ENCODE measurements at regions not wholly inside any gene's neighbourhood (a gene's known extent, or its start where the extent isn't known, plus 50 kb on each side); places are given as distances from the start of the nearest gene placed in this dataset.
"Not testable (repeated sequence)": the region's sequence is repeated elsewhere in the genome, so short reads cannot be mapped to it uniquely, and the experiment has no call there.

DNA sequence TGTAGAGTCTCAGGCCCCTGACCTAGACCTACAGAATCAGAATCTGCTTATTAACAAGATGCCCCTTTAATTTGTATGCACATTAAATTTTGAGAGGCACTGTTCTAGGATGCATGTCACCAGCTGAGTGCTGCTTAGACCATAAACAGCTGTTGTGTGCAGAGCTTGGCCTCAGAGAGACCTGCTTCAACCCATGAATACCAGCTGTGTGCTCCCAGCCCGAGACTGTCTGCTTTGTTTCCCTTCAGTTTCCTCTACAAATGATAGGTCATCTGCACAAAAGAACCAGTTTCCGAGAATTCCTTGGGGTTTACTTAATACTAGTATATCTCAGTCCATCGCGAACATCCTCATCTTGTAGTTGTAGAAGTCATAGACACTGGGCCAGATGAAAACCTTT is 158.5 kb upstream of the PFN2 start:
- no peak for DNase-seq (ENCODE audit: low spot score)

DNA sequence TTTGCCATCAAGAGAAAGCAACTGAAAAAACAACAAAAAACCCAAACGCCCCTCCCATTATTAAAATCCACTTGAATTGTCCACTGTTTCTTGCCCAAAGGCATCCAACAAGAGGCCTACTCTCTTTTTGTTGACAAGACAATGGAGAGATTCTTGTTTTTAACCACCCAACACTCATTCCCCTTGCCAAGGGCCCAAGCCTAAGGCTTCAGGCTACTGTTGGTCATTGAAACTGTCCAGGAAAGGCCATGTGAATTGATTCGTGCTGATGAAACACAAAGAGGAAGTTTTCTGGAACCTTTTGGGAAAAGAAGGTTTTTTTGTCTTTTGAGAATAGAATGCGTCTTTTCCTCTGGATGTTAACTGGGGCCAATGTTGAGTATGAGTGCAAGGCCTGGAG is 157.4 kb upstream of the PFN2 start:
- DNase-seq (ENCODE audit: low spot score) = no peak

DNA sequence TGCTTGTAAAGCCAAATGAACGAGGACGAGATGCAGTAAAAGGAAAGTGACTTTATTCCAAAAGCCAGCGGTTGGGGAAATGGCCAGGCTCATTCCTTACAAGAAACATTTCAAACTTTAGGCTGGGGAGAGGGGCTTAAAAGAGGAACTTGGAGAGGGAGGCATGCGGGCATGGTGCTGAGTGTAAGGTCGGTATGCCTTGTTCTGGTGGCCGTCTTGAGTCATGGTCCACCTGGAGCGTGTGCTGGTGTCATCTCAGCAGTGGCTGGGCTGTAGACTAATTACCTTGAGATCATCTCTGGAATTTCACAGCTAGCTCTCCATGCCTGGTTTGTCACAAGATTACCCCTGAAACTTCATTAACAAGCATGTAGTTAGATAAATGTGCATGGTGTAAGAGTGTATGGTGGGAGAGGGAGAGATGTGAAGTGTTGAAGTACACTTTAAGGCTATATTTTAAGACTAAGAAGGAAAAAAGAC is 156.4 kb upstream of the PFN2 start:
- no peak for DNase-seq (ENCODE audit: low spot score)

DNA sequence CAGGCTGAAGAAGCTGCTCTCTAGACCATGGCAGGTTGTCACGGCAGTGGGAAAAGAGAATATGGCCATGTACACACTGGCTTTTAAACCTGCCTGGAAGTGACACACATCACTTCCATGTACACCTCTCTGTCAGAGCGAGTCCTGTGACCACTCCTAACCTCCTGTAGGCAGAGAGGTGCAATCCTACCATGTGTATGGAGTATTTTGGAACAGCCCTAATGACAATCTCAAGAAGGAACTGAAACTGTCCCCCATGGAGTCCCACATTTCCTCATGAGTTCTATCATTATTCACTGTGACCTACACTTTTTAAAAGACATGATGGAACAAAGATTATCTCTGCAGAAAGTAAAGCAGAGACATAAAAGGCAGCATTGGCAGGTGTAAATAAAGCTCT is 153.4 kb upstream of the PFN2 start:
- DNase-seq (ENCODE audit: low spot score) = no peak

DNA sequence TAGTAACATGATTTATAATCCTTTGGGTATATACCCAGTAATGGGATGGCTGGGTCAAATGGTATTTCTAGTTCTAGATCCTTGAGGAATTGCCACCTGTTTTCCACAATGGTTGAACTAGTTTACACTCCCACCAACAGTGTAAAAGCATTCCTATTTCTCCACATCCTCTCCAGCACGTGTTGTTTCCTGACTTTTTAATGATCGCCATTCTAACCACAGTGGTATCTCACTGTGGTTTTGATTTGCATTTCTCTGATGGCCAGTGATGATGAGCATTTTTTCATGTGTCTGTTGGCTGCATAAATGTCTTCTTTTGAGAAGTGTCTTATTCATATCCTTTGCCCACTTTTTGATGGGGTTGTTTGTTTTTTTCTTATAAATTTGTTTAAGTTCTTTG is 152.6 kb upstream of the PFN2 start:
- DNase-seq (ENCODE audit: low spot score) = not testable (repeated sequence)

DNA sequence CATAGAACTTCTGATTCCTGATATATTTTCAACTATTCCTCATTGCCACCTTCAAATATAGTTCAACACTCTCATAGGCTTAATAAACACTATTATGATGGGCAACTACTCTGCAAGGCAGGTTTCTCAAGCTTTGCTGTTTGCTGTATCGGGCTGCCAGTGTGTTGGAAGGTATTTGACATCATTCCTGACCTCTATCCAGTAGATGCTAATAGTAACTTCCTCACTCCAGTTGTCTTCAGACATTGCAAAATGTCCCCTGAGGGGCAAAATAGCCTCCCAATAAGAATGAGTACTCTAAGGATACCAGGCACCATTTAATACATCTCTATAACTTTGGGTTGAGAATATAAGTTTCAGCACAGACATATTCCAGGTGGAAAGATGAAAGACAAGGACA is 147.5 kb upstream of the PFN2 start:
- no peak for DNase-seq (ENCODE audit: low spot score)

DNA sequence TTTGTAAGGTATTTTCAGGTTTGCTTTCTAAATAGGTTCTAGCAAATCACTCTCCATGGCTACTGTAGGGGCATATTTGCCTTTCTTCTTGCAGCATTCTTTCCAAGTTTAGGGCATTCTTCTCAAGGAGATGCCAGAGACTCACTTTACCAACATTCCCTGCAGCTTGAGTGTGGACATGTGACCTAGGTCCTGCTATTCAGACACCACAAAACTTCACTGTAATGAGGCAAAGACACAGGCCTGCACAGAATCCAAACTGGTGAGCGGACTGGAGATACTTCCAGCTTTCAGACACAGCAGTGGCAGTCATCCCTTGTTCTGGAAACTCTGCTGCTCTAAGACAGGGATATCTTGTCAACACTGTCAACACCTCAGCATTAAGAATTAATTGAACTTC is 146.4 kb upstream of the PFN2 start:
- no peak for DNase-seq (ENCODE audit: low spot score)

DNA sequence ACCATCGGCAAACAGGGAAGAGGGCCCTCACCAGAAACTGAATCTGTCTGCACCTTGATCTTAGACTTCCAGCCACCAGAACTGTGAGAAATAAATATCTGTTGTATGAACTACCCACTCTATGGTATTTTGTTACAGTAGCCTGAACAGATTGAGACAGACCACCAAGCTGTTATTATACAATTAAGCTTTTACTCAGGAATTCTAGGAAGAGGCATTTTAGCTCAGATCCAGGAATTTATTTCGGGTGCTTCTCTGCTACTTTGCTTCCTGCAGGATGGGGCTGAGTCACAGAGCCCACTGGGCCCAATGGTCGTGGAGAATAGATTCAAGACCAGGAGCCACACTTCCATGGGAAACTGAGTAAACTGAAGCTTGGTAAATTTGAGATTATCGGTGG is 145.5 kb upstream of the PFN2 start:
- no peak for DNase-seq (ENCODE audit: low spot score)

DNA sequence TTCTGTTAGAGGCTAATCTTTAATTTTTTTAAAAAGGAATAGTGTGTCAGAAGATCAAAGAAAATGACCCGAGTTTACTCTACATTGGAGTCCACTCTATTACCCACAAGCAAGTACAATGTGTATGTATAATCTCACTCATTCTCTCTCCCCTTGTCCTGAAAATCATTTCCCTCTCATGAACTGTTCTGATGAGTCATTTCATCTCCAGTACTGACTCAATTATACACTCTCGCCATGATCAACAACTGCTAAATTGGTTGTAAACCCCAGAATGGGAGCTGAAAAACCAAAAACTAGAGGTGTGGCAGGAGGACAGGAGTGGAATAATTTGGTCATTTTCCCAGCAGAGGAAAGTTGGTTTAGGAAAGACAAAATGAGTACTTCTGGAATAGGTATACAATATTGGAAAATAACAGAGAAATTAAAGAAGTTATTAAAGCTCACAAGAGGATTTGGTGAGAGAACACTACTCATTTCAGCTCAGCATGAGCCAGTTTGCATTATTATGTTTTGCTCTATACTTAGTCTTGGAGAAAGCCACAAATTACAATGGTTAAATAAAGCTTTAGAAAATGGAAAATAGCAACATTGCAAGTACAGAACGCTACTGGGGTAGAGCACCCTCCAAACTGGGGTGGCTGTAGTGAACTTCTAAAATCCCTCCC is 144.3 kb upstream of the PFN2 start:
- no peak for DNase-seq (ENCODE audit: low spot score)

DNA sequence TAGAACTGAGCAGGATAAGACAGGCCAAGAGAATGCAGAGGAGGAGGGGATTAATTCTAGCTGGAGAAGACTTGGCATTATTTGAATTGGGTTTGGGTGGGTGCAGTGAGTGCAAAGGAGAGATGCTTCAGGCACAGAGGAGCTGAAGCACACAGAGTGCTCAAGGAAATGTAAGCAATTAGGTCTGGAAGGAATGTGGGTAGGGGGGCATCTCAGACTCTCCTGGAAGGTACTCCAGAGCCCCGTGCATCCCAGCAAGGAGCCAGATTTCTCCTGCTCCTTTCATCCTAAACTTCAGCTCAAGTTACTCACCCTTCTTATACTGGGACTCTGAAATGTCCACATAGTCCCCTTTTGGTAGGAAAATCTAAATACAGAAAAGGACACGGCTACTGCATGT is 143.6 kb upstream of the PFN2 start:
- DNase-seq (ENCODE audit: low spot score) = no peak

DNA sequence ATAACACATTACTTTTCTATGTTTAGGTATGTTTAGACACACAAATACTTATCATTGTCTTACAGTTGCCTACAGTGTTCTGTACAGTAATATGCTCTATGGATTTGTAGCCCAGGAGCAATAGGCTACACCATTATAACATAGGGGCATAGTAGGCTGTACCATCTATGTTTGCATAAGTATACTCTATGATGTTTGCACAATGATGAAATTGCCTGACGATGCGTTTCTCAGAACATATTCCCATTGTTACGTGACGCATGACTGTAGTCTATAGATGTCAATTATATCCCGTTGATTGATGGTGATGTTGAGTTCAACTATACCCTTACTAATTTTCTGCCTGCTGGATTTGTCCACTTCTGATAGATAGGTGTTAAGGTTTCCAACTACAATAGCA is 139.4 kb upstream of the PFN2 start:
- no peak for DNase-seq (ENCODE audit: low spot score)

DNA sequence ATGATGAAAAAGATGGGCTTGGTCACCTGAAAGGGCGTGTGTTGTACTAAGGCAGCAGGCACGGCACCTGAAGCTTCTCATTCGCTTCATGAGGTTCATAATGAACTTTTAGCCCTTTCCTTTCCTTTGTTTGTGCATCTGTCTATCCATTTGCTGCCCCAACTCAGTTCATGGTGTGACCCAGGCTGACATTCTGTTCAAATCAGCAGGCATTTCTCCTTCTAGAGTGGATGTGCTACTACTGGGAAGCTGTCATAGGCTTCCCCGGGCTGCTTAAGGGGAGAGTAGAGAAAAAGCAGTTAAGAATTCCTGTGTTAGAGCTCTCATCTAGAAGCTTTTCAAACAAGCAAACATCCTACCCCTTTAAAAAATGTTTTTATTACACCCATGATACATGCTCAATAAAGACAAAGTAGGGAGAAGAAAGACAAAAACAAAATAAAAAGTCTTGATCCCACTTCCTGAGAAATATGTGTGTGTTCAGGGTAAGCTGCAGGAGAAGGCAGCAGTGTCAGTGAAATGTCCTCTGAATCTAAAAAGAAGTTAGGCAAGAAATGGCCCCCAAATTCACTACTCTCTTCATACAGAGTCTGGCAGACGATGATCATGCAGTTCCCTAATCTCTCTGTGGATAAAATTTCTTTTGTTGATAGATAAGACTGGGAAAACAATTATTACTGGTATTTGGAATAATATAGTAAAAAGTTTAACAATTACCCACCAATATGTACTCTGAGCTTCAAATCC is 136.9 kb upstream of the PFN2 start:
- no peak for DNase-seq (ENCODE audit: low spot score)

DNA sequence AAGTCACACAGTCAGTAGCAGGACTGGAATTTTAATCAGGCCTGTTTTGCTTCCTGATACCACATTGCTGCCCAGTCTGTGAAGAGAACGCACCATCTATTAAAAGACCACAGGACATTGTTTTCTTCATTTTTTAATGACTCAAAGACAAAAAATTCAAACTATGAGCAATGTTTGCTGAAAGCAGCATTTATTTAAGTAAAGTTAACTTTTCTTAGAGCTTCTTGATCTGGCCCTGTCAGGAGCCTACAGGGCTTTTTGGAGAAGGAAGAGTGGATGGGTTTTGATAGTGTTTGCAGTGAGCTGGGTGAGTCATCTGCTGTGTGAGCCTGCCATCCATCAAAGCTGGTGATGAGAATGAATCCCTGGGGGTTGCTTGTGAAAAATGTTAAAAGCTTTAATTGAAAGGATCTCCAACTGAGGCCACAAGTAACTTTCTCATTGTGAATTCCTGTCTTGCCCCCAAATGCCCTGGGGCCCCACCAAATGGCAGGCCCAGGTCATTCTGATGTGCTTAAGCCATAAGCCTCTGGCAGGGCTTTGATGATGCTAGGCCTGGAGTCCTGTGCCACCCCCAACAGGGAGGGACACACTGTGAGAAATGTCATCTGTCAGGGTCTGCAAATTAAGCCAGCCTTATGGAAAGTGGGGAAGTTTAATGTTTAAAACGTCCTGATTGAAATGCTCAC is 136.2 kb upstream of the PFN2 start:
- no peak for DNase-seq (ENCODE audit: low spot score)

DNA sequence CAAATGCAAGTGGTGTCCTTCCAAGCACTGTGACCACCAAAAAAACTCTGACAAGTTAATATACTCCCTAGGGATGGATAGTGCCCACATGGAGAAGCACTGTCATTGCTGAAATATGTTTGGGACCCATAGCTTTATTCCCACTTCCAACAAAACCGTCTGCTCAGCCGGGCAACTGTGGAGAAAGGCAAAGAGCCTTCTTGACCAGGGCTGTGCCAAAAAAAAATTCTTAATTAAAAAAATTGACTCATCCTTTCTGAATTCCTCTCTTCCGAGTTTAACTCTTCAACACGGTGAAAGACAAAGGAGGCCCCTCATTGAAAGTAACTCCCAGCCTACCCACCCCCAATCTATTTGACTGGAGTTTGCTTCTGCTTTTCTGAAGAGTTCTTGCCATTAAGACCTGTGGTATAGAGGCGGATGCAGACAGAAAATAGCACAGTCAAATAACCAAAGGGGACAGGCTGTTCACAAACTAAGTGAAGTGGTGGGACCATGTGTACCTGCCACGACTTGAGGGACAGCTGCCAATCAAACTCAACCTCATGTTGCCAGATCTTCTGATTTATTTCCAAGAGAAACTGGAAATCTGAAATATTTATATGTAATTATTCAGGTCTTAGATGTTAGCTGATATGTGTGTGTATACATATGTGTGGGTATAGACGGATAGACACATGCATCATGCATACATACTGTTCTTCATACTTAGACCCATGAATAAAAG is 135.4 kb upstream of the PFN2 start:
- no peak for DNase-seq (ENCODE audit: low spot score)

DNA sequence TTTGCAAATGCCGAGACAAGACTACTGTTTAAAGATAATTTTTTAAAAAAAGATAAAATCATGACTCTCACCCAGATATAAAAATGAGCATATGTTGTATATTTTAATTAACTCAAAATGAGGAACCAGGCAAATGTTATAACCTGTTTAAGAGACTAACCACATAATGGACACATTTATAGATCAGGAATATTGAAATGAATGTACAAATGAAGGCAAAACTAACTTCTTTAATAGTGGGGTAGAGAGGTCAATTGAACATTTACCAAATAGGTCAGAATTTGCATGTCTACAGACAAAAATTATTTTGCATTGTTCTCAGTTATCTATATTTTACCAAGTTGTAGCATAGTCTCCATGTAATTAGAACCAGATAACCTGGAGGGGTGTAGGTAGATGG is 134.3 kb upstream of the PFN2 start:
- no peak for DNase-seq (ENCODE audit: low spot score)

DNA sequence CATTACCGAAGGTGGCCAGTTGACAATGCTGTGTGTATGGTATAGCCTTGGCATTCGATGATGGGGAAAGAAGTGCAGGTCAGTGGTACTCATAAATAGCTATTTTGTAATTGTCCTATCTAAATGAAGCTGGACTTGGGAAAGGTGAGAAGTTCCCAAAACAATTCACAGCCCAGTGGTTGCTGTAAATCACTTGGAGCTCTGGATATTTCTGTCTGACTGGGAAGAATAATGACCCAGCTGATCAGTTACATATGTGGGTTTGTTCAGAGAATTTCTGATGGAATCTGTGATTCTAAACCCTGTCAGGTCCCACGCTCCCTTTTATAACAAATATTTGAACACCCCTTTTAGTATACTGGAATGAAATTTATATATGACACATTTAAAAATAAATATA is 133.9 kb upstream of the PFN2 start:
- DNase-seq (ENCODE audit: low spot score) = no peak

DNA sequence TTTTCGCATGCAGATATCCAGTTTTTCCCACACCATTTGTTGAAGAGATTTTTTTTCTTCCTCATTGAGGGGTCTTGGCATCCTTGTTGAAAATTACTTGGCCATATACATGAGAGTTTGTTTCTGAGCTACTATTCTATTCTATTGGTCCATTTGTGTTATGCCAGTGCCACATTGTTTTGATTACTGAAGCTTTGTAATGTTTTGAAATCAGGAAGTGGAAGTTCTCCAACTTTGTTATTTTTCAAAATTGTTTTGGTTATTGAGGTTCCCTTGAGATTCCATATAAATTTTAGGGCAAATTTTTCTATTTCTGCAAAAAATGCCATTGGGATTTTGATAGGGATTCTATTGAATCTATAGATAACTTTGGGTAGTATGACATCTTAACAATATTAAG is 130.3 kb upstream of the PFN2 start:
- DNase-seq (ENCODE audit: low spot score) = no peak

DNA sequence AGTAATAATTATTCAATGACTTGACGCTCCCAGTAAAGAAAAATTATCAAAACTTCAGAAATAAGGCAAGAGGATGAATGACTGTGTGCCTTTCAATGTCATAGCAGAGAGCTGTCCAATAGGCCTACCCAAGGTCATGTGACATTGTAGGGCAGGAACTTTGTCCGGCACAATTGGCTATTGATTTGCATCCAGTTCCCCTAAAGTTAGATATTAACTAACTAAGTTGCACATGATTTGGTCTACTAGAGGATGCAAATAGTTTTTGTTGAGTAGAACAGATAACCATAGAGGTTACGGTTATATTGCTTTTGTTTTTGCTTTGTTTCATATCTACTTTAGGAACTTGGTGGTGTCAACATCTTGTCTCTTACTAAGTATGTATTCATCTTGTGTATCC is 127.9 kb upstream of the PFN2 start:
- no peak for DNase-seq (ENCODE audit: low spot score)

DNA sequence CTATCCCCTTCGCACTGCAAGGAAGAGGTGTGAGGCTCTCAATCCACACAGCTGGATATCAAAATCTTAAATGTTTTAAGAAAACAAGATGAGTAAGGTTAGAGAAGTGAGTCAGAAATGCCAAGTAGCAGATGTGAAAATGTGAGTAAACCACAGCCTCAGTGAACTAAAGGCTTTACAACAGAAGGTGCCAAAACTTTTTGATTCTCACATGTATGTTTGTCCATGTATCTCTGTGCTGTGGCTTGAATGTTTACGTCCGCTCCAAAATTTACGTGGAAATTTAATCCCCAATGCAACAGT is 126.8 kb upstream of the PFN2 start:
- DNase-seq (ENCODE audit: low spot score) = no peak

DNA sequence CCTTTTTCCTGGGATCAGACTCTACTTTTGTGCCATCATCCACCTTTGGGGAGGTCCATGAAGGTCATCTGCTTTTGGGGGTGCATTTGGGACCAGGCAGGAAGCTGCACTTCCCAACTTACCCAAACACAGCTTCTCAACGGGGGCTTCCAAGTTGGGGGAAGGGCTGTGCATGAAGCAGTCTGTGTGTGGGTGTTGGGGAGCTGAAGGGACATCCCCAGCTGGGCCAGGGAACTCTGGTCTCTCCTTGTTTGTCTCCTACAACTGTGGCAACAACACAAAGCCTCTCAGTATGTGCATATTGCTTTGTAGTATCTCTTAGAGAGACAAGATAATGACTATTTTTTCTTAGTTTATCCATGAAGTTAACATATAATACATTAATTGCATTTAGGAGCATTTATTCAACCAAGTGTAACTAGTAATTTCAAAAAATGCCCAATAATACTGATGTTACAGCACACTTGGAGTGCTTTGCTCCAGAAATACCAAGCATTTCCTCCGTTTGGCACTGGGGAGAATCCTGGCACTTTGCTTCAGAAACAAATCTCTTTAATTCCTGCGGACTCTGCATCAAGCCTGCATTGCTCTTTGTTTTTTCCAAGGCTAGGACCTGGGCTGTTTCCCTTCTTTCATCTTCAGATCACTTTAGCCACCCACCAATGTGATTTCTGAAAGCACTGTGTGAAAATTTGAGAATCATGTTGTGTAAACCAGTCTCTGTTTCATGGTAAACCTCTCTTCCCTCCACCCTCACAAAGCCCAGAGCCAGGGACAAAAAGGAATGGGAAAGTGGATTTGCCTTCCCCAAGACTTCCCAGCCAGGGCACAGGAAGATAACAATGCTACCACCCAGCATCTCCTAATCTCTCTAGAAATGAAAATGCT is 126.2 kb upstream of the PFN2 start:
- DNase-seq (ENCODE audit: low spot score) = no peak

DNA sequence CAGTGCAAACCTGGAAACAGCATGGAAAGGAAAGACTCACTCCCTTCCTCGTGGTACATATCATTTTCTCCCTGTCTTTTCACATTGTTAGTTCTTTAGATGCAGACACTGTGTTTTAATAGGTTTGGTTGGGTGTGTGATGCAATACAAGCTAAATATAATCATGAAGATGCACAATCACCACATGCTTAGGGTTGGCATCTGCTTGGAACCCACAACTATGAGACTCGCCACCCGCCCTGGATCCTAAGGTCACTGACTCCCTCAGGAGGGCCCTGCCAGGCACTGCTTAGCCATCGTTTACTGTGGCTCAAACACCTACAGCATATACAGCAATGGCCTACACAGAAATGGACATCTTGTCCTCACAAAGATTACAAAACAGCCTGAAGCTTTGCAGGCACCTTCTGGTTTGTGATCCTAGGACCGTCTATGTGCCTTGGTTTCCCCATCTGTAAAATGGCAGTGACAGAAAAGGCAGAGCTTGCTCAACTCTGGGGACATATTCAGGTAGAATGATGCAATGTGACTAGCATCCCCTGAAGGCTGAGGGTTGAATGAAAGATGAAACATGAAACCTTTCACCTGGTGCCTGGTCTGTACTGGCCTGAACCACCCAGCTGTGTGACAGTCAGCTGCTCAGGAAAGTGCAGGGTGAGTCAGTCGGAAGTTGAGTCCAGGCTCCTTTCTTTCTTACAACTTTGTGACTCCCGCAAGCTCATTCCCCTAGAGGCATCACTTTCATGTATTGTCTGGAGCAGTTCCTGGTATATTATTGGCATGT is 123.6 kb upstream of the PFN2 start:
- DNase-seq (ENCODE audit: low spot score) = no peak

Measured in CD4-positive, alpha-beta T cell treated with Interleukin-15 for 4 hours (primary cell).